Karpas-422 (cell line): ENCODE measurements at regions not wholly inside any gene's neighbourhood (a gene's known extent, or its start where the extent isn't known, plus 50 kb on each side); places are given as distances from the start of the nearest gene placed in this dataset.
"Not testable (repeated sequence)": the region's sequence is repeated elsewhere in the genome, so short reads cannot be mapped to it uniquely, and the experiment has no call there.

Experiments
- DNase-seq: peaks from one replicate; pipeline ENCODE4 v3.0.0-alpha.2; 2015
- H2AFZ ChIP-seq: fragments of 200-600 bp; sonication (generic); 2 replicates; pipeline ENCODE4 v1.6.1; 2014; ENCODE audit warnings: antibody characterized with exemption, low read length, mixed read lengths
- H3K27ac ChIP-seq: fragments of 200-600 bp; sonication (generic); 2 replicates; pipeline ENCODE4 v1.5.1; 2014; ENCODE audit warnings: mild to moderate bottlenecking, low read length, moderate library complexity
- H3K27me3 ChIP-seq: fragments of 200-600 bp; sonication (generic); 2 replicates; pipeline ENCODE4 v1.6.1; 2014; ENCODE audit warnings: low read length, mixed read lengths
- H3K36me3 ChIP-seq: fragments of 200-600 bp; sonication (generic); 2 replicates; pipeline ENCODE4 v1.6.1; 2014; ENCODE audit warnings: low read length, mixed read lengths; ENCODE audit not compliant: insufficient read depth
- H3K4me1 ChIP-seq: fragments of 200-600 bp; sonication (generic); 2 replicates; pipeline ENCODE4 v1.6.1; 2014; ENCODE audit warnings: mild to moderate bottlenecking, low read length, mixed read lengths
- H3K4me2 ChIP-seq: fragments of 200-600 bp; sonication (generic); 2 replicates; pipeline ENCODE4 v1.6.1; 2014; ENCODE audit warnings: low read length, low read depth, mild to moderate bottlenecking; ENCODE audit not compliant: poor library complexity, severe bottlenecking
- H3K4me3 ChIP-seq: fragments of 200-600 bp; sonication (generic); 2 replicates; pipeline ENCODE4 v1.5.1; 2014; ENCODE audit warnings: mild to moderate bottlenecking, antibody characterized with exemption, low read length, mixed read lengths
- H3K79me2 ChIP-seq: fragments of 200-600 bp; sonication (generic); 2 replicates; pipeline ENCODE4 v1.6.1; 2014; ENCODE audit warnings: mild to moderate bottlenecking, low read length, mixed read lengths
- H3K9ac ChIP-seq: fragments of 200-600 bp; sonication (generic); 2 replicates; pipeline ENCODE4 v1.6.0; 2014; ENCODE audit warnings: low read length
- H3K9me2 ChIP-seq: fragments of 200-600 bp; sonication (generic), shearing (Covaris generic); replicated peaks from 2 replicates; pipeline ENCODE4 v1.6.0; 2014; ENCODE audit warnings: mild to moderate bottlenecking, low read length, moderate library complexity; ENCODE audit not compliant: insufficient read depth
- H3K9me3 ChIP-seq: fragments of 300-700, 200-600 bp; sonication (generic); 2 replicates; pipeline ENCODE4 v1.6.1; 2014; ENCODE audit warnings: low read length, mixed read lengths
- H4K20me1 ChIP-seq: fragments of 200-600 bp; sonication (generic); 2 replicates; pipeline ENCODE4 v1.6.1; 2014; ENCODE audit warnings: mild to moderate bottlenecking, antibody characterized with exemption, low read length, low read depth; ENCODE audit not compliant: insufficient read depth

- Histone ChIP-seq H3K9me3 (no peaks in the 10 kb centered on the region; the same call in 1 of the 2 replicates), H3K36me3 (peaks cover 4% of the 10 kb centered on the region; the same call in 1 of the 2 replicates), H3K79me2 (no peaks in the 10 kb centered on the region), H3K4me3 (no peak overlapping the region), H3K9me2 (no peaks in the 10 kb centered on the region), H3K4me2 (no peak overlapping the region), H3K4me1 (peaks cover 2% of the 10 kb centered on the region), H3K27ac (no peak overlapping the region), H2AFZ (no peak overlapping the region), H4K20me1 (no peaks in the 10 kb centered on the region), H3K9ac (no peak overlapping the region), H3K27me3 (no peaks in the 10 kb centered on the region; the same call in 1 of the 2 replicates)
- DNase-seq, result no peak
These were observed 84.3 kb upstream of the NCOR2 start for GRCh38 chr12:124651516-124652273.

GRCh38 chr12:124650912-124651311, 83.5 kb upstream of the NCOR2 start:
- no peak overlapping the region for H3K27ac ChIP-seq
- H3K9ac ChIP-seq, result no peak overlapping the region
- DNase-seq, result no peak
- H3K4me2 ChIP-seq, result no peak overlapping the region
- peaks cover 10% of the 10 kb centered on the region for H3K4me1 ChIP-seq
- H3K36me3 ChIP-seq, result peaks cover 4% of the 10 kb centered on the region; the same call in 1 of the 2 replicates
- no peak overlapping the region for H3K4me3 ChIP-seq
- H2AFZ ChIP-seq, result no peak overlapping the region
- no peaks in the 10 kb centered on the region for H3K9me2 ChIP-seq
- no peaks in the 10 kb centered on the region; the same call in 1 of the 2 replicates for H3K9me3 ChIP-seq
- H3K27me3 ChIP-seq, result no peaks in the 10 kb centered on the region; the same call in 1 of the 2 replicates
- no peaks in the 10 kb centered on the region for H3K79me2 ChIP-seq
- H4K20me1 ChIP-seq, result no peaks in the 10 kb centered on the region

- no peak overlapping the region for H3K4me3 ChIP-seq
- no peak for DNase-seq
- no peak overlapping the region for H2AFZ ChIP-seq
- H3K9me2 ChIP-seq, result no peaks in the 10 kb centered on the region
- no peak overlapping the region for H3K27ac ChIP-seq
- H3K27me3 ChIP-seq, result no peaks in the 10 kb centered on the region; the same call in 1 of the 2 replicates
- no peak overlapping the region for H3K9ac ChIP-seq
- H3K4me2 ChIP-seq, result no peak overlapping the region
- H3K36me3 ChIP-seq, result peaks cover 4% of the 10 kb centered on the region; the same call in 1 of the 2 replicates
- H3K4me1 ChIP-seq, result peaks cover 12% of the 10 kb centered on the region
- no peaks in the 10 kb centered on the region for H3K79me2 ChIP-seq
- no peaks in the 10 kb centered on the region for H4K20me1 ChIP-seq
- no peaks in the 10 kb centered on the region; the same call in 1 of the 2 replicates for H3K9me3 ChIP-seq
These were observed 81.4 kb upstream of the NCOR2 start for GRCh38 chr12:124648710-124649384.

GRCh38 chr12:124647316-124647715, 79.9 kb upstream of the NCOR2 start:
- H4K20me1 ChIP-seq, result no peaks in the 10 kb centered on the region
- H3K4me1 ChIP-seq, result peaks cover 12% of the 10 kb centered on the region
- no peaks in the 10 kb centered on the region; the same call in 1 of the 2 replicates for H3K9me3 ChIP-seq

GRCh38 chr12:124646385-124647230, 79.2 kb upstream of the NCOR2 start:
- H3K4me2 ChIP-seq, result peak overlapping the region; percentile 49
- DNase-seq, result peak; percentile 68
- H2AFZ ChIP-seq, result peak overlapping the region; percentile 47; the same call in 1 of the 2 replicates
- H3K9ac ChIP-seq, result peak overlapping the region; percentile 43
- no peaks in the 10 kb centered on the region; the same call in 1 of the 2 replicates for H3K27me3 ChIP-seq
- H3K4me3 ChIP-seq, result peak overlapping the region; percentile 32; the same call in 1 of the 2 replicates
- H3K4me1 ChIP-seq, result peaks cover 12% of the 10 kb centered on the region
- H3K36me3 ChIP-seq, result peaks cover 4% of the 10 kb centered on the region; the same call in 1 of the 2 replicates
- no peaks in the 10 kb centered on the region for H3K79me2 ChIP-seq
- no peaks in the 10 kb centered on the region for H3K9me2 ChIP-seq
- no peaks in the 10 kb centered on the region; the same call in 1 of the 2 replicates for H3K9me3 ChIP-seq
- no peak overlapping the region for H3K27ac ChIP-seq
- H4K20me1 ChIP-seq, result no peaks in the 10 kb centered on the region

More at GRCh38 chr12:124647316-124647715, 79.9 kb upstream of the NCOR2 start:
- Histone ChIP-seq H3K4me3 (no peak overlapping the region), H3K27me3 (no peaks in the 10 kb centered on the region; the same call in 1 of the 2 replicates), H3K9ac (no peak overlapping the region), H3K79me2 (no peaks in the 10 kb centered on the region), H3K4me2 (no peak overlapping the region), H2AFZ (no peak overlapping the region), H3K27ac (no peak overlapping the region), H3K9me2 (no peaks in the 10 kb centered on the region), H3K36me3 (peaks cover 4% of the 10 kb centered on the region; the same call in 1 of the 2 replicates)
- DNase-seq, result no peak

GRCh38 chr12:124645530-124646244, 78.3 kb upstream of the NCOR2 start:
- Histone ChIP-seq H3K4me2 (peak overlapping the region; percentile 49), H3K27me3 (no peaks in the 10 kb centered on the region; the same call in 1 of the 2 replicates), H3K27ac (no peak overlapping the region), H2AFZ (no peak overlapping the region; the same call in 1 of the 2 replicates), H3K4me1 (peaks cover 12% of the 10 kb centered on the region), H3K36me3 (peaks cover 4% of the 10 kb centered on the region; the same call in 1 of the 2 replicates), H3K9me2 (no peaks in the 10 kb centered on the region), H4K20me1 (no peaks in the 10 kb centered on the region), H3K9me3 (no peaks in the 10 kb centered on the region; the same call in 1 of the 2 replicates), H3K79me2 (no peaks in the 10 kb centered on the region), H3K4me3 (peak overlapping the region; percentile 32; the same call in 1 of the 2 replicates), H3K9ac (no peak overlapping the region)
- no peak for DNase-seq

- H3K4me3 ChIP-seq, H4K20me1 ChIP-seq, H3K36me3 ChIP-seq, H3K4me2 ChIP-seq, DNase-seq, H3K79me2 ChIP-seq, H2AFZ ChIP-seq, H3K9ac ChIP-seq, H3K9me3 ChIP-seq, H3K27me3 ChIP-seq, H3K27ac ChIP-seq, H3K9me2 ChIP-seq: not testable (repeated sequence)
- H3K4me1 ChIP-seq, result peaks cover 12% of the 10 kb centered on the region
These were observed 76.4 kb upstream of the NCOR2 start for GRCh38 chr12:124643768-124644167.
